ENCODE measurements at regions not wholly inside any gene's neighbourhood (a gene's known extent, or its start where the extent isn't known, plus 50 kb on each side); places are given as distances from the start of the nearest gene placed in this dataset.

- Histone ChIP-seq H3K27ac (ENCODE audit: low read depth in 1 of 2, low read length in 2 of 2) (no peak overlapping the region), H3K9me3 (ENCODE audit: control insufficient read depth in 1 of 2, insufficient read depth in 1 of 2, low read length in 2 of 2) (peaks cover 0 to 12% of the 10 kb centered on the region in 2 experiments), H3K4me1 (ENCODE audit: insufficient read depth, low read length) (no peaks in the 10 kb centered on the region), H3K4me3 (ENCODE audit: low read length) (no peak overlapping the region), H3K36me3 (ENCODE audit: insufficient read depth, low read length) (no peaks in the 10 kb centered on the region), H3K27me3 (ENCODE audit: control insufficient read depth in 1 of 2, insufficient read depth in 2 of 2, low read length in 2 of 2) (no peaks in the 10 kb centered on the region)
- H3K4me1 Mint-ChIP-seq (ENCODE audit: low read depth): no peaks in the 10 kb centered on the region
- no peak for ATAC-seq (ENCODE audit: poor library complexity)
- no peak overlapping the region for H3K4me3 Mint-ChIP-seq
- peaks cover 11% of the 10 kb centered on the region for H3K9me3 Mint-ChIP-seq
- H3K36me3 Mint-ChIP-seq (ENCODE audit: low read depth): no peaks in the 10 kb centered on the region
- no peak for DNase-seq
- intact Hi-C loops (cut with DNase I, micrococcal nuclease): no loop called here
- H3K27ac Mint-ChIP-seq: no peak overlapping the region
- no peak for TF ChIP-seq CTCF (IDR thresholded peaks at IDR 0.05)
- ChIA-PET CTCF (no interaction called here), POLR2A (no interaction called here)
- no peaks in the 10 kb centered on the region for H3K27me3 Mint-ChIP-seq
These were observed 867.7 kb upstream of the HS3ST1 start for GRCh38 chr4:12296366-12296765.

- H3K36me3 Mint-ChIP-seq (ENCODE audit: low read depth): no peaks in the 10 kb centered on the region
- CTCF ChIA-PET: no interaction called here
- H3K4me1 ChIP-seq (ENCODE audit: insufficient read depth, low read length): no peaks in the 10 kb centered on the region
These were observed 865.3 kb upstream of the HS3ST1 start for GRCh38 chr4:12293906-12294525.

GRCh38 chr4:12286351-12286750 is 857.7 kb upstream of the HS3ST1 start:
- no peaks in the 10 kb centered on the region for H3K36me3 ChIP-seq (ENCODE audit: insufficient read depth, low read length)
- no peaks in the 10 kb centered on the region for H3K36me3 Mint-ChIP-seq (ENCODE audit: low read depth)
- TF ChIP-seq CTCF (IDR thresholded peaks at IDR 0.05): no peak
- ChIA-PET CTCF (no interaction called here), POLR2A (no interaction called here)
- H3K9me3 ChIP-seq (ENCODE audit: control insufficient read depth in 1 of 2, insufficient read depth in 1 of 2, low read length in 2 of 2): peaks cover 0 to 6% of the 10 kb centered on the region in 2 experiments
- DNase-seq (no peak), ATAC-seq (ENCODE audit: poor library complexity) (no peak)
- H3K27me3 Mint-ChIP-seq: no peaks in the 10 kb centered on the region
- H3K4me3 Mint-ChIP-seq: no peak overlapping the region
- no peaks in the 10 kb centered on the region for H3K4me1 ChIP-seq (ENCODE audit: insufficient read depth, low read length)
- no peak overlapping the region for H3K27ac Mint-ChIP-seq
- H3K4me3 ChIP-seq (ENCODE audit: low read length): no peak overlapping the region
- intact Hi-C loops (cut with DNase I, micrococcal nuclease): no loop called here
- H3K27me3 ChIP-seq (ENCODE audit: control insufficient read depth in 1 of 2, insufficient read depth in 2 of 2, low read length in 2 of 2): no peaks in the 10 kb centered on the region
- H3K9me3 Mint-ChIP-seq: peaks cover 12% of the 10 kb centered on the region
- no peak overlapping the region for H3K27ac ChIP-seq (ENCODE audit: low read depth in 1 of 2, low read length in 2 of 2)
- no peaks in the 10 kb centered on the region for H3K4me1 Mint-ChIP-seq (ENCODE audit: low read depth)

More at GRCh38 chr4:12293906-12294525, 865.3 kb upstream of the HS3ST1 start:
- ATAC-seq (ENCODE audit: poor library complexity) (no peak), DNase-seq (no peak)
- Histone ChIP-seq H3K9me3 (ENCODE audit: control insufficient read depth in 1 of 2, insufficient read depth in 1 of 2, low read length in 2 of 2) (peaks cover 0 to 12% of the 10 kb centered on the region in 2 experiments), H3K27ac (ENCODE audit: low read depth in 1 of 2, low read length in 2 of 2) (no peak overlapping the region), H3K27me3 (ENCODE audit: control insufficient read depth in 1 of 2, insufficient read depth in 2 of 2, low read length in 2 of 2) (no peaks in the 10 kb centered on the region), H3K36me3 (ENCODE audit: insufficient read depth, low read length) (no peaks in the 10 kb centered on the region), H3K4me3 (ENCODE audit: low read length) (no peak overlapping the region)
- H3K4me1 Mint-ChIP-seq (ENCODE audit: low read depth): no peaks in the 10 kb centered on the region
- peaks cover 10% of the 10 kb centered on the region for H3K9me3 Mint-ChIP-seq
- POLR2A ChIA-PET: no interaction called here
- no peak overlapping the region for H3K27ac Mint-ChIP-seq
- TF ChIP-seq CTCF (IDR thresholded peaks at IDR 0.05): no peak
- intact Hi-C loops (cut with DNase I, micrococcal nuclease): no loop called here
- H3K4me3 Mint-ChIP-seq: no peak overlapping the region
- H3K27me3 Mint-ChIP-seq: no peaks in the 10 kb centered on the region
